Prostate gland (tissue), 2 donors: ENCODE measurements at regions not wholly inside any gene's neighbourhood (a gene's known extent, or its start where the extent isn't known, plus 50 kb on each side); places are given as distances from the start of the nearest gene placed in this dataset.

Source experiments
- DNase-seq: peaks from one replicate; pipeline ENCODE4 v3.0.0-alpha.2; 2019; ENCODE audit warnings: low spot score
- H3K27ac ChIP-seq, 2 donors: fragments of 200-600 bp; sonication (generic); 2 replicates each; pipeline ENCODE4 v1.5.1; 2017 to 2019
- H3K27me3 ChIP-seq: fragments of 200-600 bp; sonication (generic); replicated peaks from 2 replicates; pipeline ENCODE4 v1.5.1; 2019; ENCODE audit not compliant: insufficient read depth
- H3K36me3 ChIP-seq, 2 donors: fragments of 200-600 bp; sonication (generic); 1 replicate in 1 of 2; 2 replicates in 1 of 2; pipeline versions ENCODE4 v1.5.1 to v1.8.1; 2017 to 2019
- H3K4me1 ChIP-seq: fragments of 200-600 bp; sonication (generic); replicated peaks from 2 replicates; pipeline ENCODE4 v1.5.1; 2019
- H3K4me3 ChIP-seq, 2 donors: fragments of 200-600 bp; sonication (generic); 2 replicates each; pipeline ENCODE4 v1.5.1; 2017 to 2019
- H3K9me3 ChIP-seq: fragments of 200-600 bp; sonication (generic); 2 replicates; pipeline ENCODE4 v1.5.1; 2017
- POLR2A ChIP-seq: fragments of 450-650 bp; IDR thresholded peaks from one replicate; pipeline ENCODE4 v1.6.1; 2016; ENCODE audit warnings: antibody characterized with exemption, mild to moderate bottlenecking
- POLR2AphosphoS5 ChIP-seq: sonication (generic); formaldehyde crosslinking; IDR thresholded peaks from one replicate; pipeline ENCODE4 v1.6.1; 2017; ENCODE audit warnings: antibody characterized with exemption
- WGBS: methylation state at CpG from one replicate; pipeline ENCODE4 v1.1.5; 2018; 5-methylcytosine and 5-hydroxymethylcytosine counted together
- intact Hi-C: fragments of 100-400 bp; cut with DNase I; formaldehyde crosslinking; loops from one replicate; pipeline ENCODE4 v1.14.2; 2022
- TF ChIP-seq, protein P1 (sequence below), 4 experiments: fragments of 200-600 bp in 2 of 4; fragments of 450-650 bp in 2 of 4; sonication (generic) in 2 of 4; IDR thresholded peaks; 1 replicate in 3 of 4; 2 replicates in 1 of 4; pipeline ENCODE4 v1.5.1; 2016 to 2019; ENCODE audit warnings: antibody characterized with exemption in 4 of 4, mild to moderate bottlenecking in 2 of 4, moderate library complexity in 2 of 4

DNA sequence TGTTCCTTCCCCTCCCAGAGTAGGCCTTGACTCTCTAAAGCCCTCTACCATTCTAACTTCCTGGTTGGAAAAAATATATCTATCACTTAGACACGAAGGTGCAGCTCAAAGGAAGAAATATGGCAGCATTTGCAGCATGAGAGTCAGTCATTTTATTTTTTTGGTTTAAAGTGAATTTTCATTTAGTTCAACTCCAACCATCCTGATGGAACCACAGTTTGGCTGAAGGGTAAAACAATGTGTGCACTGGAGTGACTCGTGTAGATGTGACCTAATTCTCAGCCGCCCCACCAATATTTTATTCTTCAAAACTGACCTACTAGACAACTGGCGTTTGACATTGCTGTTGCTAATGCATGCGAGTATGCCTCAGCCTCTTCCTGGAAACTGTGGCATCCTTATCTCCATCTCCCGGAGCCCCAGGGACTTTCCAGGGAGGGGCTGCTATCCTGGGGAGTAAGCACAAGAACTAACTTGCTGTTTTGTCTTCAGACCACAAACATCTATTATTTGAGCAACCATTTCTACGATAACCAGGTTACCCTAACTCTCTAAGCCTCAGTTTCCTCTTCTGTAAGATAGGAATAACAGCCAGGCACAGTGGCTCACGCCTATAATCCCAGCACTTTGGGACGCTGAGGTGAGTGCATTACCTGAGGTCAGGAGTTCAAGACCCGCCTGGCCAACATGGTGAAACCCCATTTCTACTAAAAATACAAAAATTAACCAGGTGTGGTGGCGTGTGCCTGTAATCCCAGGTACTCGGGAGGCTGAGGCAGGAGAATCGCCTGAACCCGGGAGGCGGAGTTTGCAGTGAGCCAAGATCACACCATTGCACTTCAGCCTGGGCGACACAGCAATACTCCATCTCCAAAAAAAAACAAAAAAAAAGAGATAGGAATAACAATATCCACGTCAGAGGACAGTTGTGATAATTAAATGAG is 148.7 kb upstream of the JARID2 start:
- Histone ChIP-seq H3K27me3 (no peaks in the 10 kb centered on the region), H3K9me3 (no peaks in the 10 kb centered on the region), H3K4me1 (no peaks in the 10 kb centered on the region), H3K27ac (no peak overlapping the region), H3K4me3 (no peak overlapping the region), H3K36me3 (no peaks in the 10 kb centered on the region)
- no peak for DNase-seq
- TF ChIP-seq, protein P1, sequence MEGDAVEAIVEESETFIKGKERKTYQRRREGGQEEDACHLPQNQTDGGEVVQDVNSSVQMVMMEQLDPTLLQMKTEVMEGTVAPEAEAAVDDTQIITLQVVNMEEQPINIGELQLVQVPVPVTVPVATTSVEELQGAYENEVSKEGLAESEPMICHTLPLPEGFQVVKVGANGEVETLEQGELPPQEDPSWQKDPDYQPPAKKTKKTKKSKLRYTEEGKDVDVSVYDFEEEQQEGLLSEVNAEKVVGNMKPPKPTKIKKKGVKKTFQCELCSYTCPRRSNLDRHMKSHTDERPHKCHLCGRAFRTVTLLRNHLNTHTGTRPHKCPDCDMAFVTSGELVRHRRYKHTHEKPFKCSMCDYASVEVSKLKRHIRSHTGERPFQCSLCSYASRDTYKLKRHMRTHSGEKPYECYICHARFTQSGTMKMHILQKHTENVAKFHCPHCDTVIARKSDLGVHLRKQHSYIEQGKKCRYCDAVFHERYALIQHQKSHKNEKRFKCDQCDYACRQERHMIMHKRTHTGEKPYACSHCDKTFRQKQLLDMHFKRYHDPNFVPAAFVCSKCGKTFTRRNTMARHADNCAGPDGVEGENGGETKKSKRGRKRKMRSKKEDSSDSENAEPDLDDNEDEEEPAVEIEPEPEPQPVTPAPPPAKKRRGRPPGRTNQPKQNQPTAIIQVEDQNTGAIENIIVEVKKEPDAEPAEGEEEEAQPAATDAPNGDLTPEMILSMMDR (IDR thresholded peaks at IDR 0.05), result no peak
- TF ChIP-seq POLR2A (no peak), POLR2AphosphoS5 (no peak)
- WGBS, result 91% methylated on average over 17 of the region's 17 CpGs
- intact Hi-C loops, result no loop called here

DNA sequence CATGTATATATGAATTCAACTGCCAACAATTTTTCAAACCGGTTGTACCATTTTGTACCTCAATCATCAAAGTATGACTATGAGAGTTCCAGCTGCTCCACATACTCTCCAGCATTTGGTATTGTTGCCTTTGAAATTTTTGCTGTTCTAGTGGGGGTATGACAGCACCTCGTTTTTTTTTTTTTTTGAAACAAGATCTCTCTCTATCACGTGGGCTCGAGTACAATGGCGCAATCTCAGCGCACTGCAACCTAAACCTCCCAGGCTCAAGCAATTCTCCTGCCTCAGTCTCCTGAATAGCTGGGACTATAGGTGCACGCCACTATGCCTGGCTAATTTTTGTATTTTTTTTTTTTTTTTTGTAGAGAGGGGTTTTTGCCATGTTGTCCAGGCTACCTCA is 144.7 kb upstream of the JARID2 start:
- WGBS, result 93% methylated on average over 7 of the region's 7 CpGs
- intact Hi-C loops, result no loop called here
- TF ChIP-seq POLR2AphosphoS5 (no peak), POLR2A (no peak)
- TF ChIP-seq, protein P1 (IDR thresholded peaks at IDR 0.05), result no peak

DNA sequence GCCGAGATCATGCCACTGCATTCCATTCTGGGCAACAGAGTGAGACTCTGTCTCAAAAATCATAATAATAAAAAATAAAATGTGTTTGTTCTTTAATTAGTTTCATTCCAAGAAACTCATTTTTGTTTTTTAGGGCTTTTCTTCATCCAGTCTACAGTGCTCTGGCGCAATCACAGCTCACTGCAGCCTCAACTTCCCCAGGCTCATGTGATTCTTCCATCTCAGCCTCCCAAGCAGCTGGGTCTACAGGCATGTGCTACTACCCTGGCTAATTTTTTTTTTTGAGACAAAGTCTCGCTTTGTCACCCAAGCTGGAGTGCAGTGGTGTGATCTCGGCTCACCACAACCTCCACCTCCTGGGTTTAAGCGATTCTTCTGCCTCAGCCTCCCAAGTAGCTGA is 143.6 kb upstream of the JARID2 start:
- H3K27me3 ChIP-seq, result no peaks in the 10 kb centered on the region
- DNase-seq, result no peak
- H3K36me3 ChIP-seq, result no peaks in the 10 kb centered on the region
- H3K9me3 ChIP-seq, result no peaks in the 10 kb centered on the region
- H3K4me1 ChIP-seq, result no peaks in the 10 kb centered on the region
- H3K4me3 ChIP-seq, result no peak overlapping the region
- TF ChIP-seq POLR2AphosphoS5 (no peak), POLR2A (no peak)
- TF ChIP-seq, protein P1 (IDR thresholded peaks at IDR 0.05), result no peak
- WGBS, result 99% methylated on average over 5 of the region's 5 CpGs
- intact Hi-C loops, result no loop called here
- no peak overlapping the region for H3K27ac ChIP-seq

More for the DNA sequence above, 144.7 kb upstream of the JARID2 start:
- H3K9me3 ChIP-seq, result no peaks in the 10 kb centered on the region
- H3K27me3 ChIP-seq, result no peaks in the 10 kb centered on the region
- no peaks in the 10 kb centered on the region for H3K36me3 ChIP-seq
- DNase-seq, result no peak
- H3K4me1 ChIP-seq, result no peaks in the 10 kb centered on the region
- H3K27ac ChIP-seq, result no peak overlapping the region
- H3K4me3 ChIP-seq, result no peak overlapping the region

DNA sequence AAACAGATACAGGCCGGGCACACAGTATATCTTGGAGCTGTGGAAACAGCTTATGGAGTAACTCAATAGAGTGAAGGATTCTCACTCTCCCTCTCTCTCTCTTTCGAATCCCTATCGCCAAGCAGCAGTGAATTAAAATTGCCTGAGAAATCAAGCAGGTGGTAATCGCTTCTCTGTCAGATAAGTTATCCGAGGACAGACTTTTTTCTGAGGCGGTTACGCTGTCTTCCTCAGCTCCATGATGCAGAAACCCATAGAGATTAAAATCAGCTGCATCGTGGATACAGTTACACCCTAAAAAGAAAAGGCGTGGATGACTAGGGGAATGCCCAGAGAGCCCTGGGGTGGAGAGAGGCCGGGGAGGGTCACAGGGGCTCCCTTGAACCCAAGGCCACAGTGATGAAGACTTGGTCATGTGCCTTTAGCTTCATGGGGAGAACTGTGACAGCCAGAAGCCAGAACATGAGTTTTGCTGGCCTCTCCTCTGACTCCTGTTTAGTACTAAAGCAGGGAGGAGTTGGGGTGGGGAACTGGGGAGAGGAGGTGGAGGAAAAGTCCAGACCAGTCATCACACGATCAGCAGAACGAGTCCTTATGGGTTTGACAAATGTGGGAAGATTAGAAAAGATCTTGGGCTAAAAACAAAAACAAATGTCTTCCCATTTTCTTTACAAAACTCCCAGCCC is 138.8 kb upstream of the JARID2 start:
- TF ChIP-seq POLR2AphosphoS5 (no peak), POLR2A (no peak)
- TF ChIP-seq, protein P1 (IDR thresholded peaks at IDR 0.05), result no peak
- Histone ChIP-seq H3K4me1 (no peaks in the 10 kb centered on the region), H3K36me3 (no peaks in the 10 kb centered on the region), H3K27ac (no peak overlapping the region), H3K27me3 (no peaks in the 10 kb centered on the region), H3K4me3 (no peak overlapping the region), H3K9me3 (no peaks in the 10 kb centered on the region)
- DNase-seq, result no peak
- WGBS, result 74% methylated on average over 12 of the region's 12 CpGs
- intact Hi-C loops, result no loop called here
